HCT116 (cell line): ENCODE measurements at regions not wholly inside any gene's neighbourhood (a gene's known extent, or its start where the extent isn't known, plus 50 kb on each side); places are given as distances from the start of the nearest gene placed in this dataset.

Source experiments
- ATAC-seq: fragments of 200-7000 bp; cut with Tn5 transposase; 2 replicates; pipeline ENCODE4 v1.9.1; 2020; ENCODE audit warnings: mild to moderate bottlenecking, moderate library complexity
- BruUV-seq: library from RNA; stranded (reverse); fragments of 400-500 nt; replicated peaks from 2 replicates; lab custom pipeline; 2021; lab: Mats Ljungman, UMichigan
- CTCF ChIA-PET: fragments of 300-600 bp; sonication (Branson Sonifier 250); formaldehyde crosslinking; loops from one replicate; lab custom pipeline; 2021; ENCODE audit warnings: antibody characterized with exemption; lab: Charles Lee
- POLR2A ChIA-PET: fragments of 300-600, 350-600 bp; sonication (Branson Sonifier 250); formaldehyde crosslinking; loops from one replicate; lab custom pipeline; 2021; ENCODE audit warnings: antibody characterized with exemption; lab: Charles Lee
- RAD21 ChIA-PET, 2 experiments: fragments of 300-600 bp; sonication (Branson Sonifier 250); formaldehyde crosslinking; loops; one replicate each; lab custom pipeline; 2023; ENCODE audit warnings: low total read pairs in 2 of 2; ENCODE audit not compliant: uncharacterized antibody in 2 of 2, unreplicated experiment in 2 of 2, low non-redundant PET in 1 of 2; lab: Charles Lee
- DNase-seq: peaks from one replicate; pipeline ENCODE4 v3.0.0-alpha.2; 2010; ENCODE audit warnings: low read depth, low spot score
- H2AFZ ChIP-seq: fragments of 200-600 bp; shearing (Covaris generic), sonication (generic); 2 replicates; pipeline ENCODE4 v1.6.1; 2017; ENCODE audit warnings: low read depth, mixed run types, mixed read lengths, antibody characterized with exemption, low read length; ENCODE audit not compliant: poor library complexity, severe bottlenecking
- H3K27ac ChIP-seq: 2 replicates; pipeline ENCODE4 v1.5.1; 2012; ENCODE audit warnings: low read depth, low read length
- H3K27me3 ChIP-seq: fragments of 200-600 bp; sonication (generic); 2 replicates; pipeline ENCODE4 v1.6.1; 2016; ENCODE audit warnings: mixed run types, low read length, mixed read lengths; ENCODE audit not compliant: insufficient read depth
- H3K36me3 ChIP-seq, 2 experiments: fragments of 200-500 bp in 1 of 2; fragments of 200-600 bp in 1 of 2; sonication (Bioruptor generic) in 1 of 2; sonication (generic) in 1 of 2; 2 replicates each; pipeline versions ENCODE4 v1.5.1 to v1.6.1; 2014 to 2016; ENCODE audit warnings: low read length in 2 of 2, inconsistent platforms in 1 of 2, mixed read lengths in 1 of 2, mixed run types in 1 of 2; ENCODE audit not compliant: insufficient read depth in 2 of 2, control insufficient read depth in 1 of 2
- H3K4me1 ChIP-seq, 2 experiments: fragments of 200-600 bp in 1 of 2; sonication (generic) in 1 of 2; 2 replicates each; pipeline versions ENCODE4 v1.5.1 to v1.6.1; 2012 to 2017; ENCODE audit warnings: low read length in 2 of 2, inconsistent platforms in 1 of 2, mild to moderate bottlenecking in 1 of 2, mixed read lengths in 1 of 2, mixed run types in 1 of 2, moderate library complexity in 1 of 2; ENCODE audit not compliant: insufficient read depth in 2 of 2, control insufficient read depth in 1 of 2
- H3K4me2 ChIP-seq: fragments of 200-600 bp; sonication (generic); 2 replicates; pipeline ENCODE4 v1.6.1; 2017; ENCODE audit warnings: mixed run types, low read length, mixed read lengths
- H3K4me3 ChIP-seq, 2 experiments: fragments of 200-600 bp in 1 of 2; sonication (generic) in 1 of 2; replicated peaks in 1 of 2; 2 replicates each; pipeline ENCODE4 v1.5.1; 2011 to 2016; ENCODE audit warnings: low read length in 2 of 2, control low read depth in 1 of 2, low read depth in 1 of 2, mild to moderate bottlenecking in 1 of 2, mixed read lengths in 1 of 2, mixed run types in 1 of 2
- H3K79me2 ChIP-seq: fragments of 200-600 bp; sonication (generic); 2 replicates; pipeline ENCODE4 v1.6.1; 2017; ENCODE audit warnings: mild to moderate bottlenecking, mixed run types, low read length, moderate library complexity, mixed read lengths; ENCODE audit not compliant: insufficient read depth
- H3K9ac ChIP-seq: fragments of 200-600 bp; sonication (generic); 2 replicates; pipeline ENCODE4 v1.6.1; 2016; ENCODE audit warnings: low read length, mixed read lengths
- H3K9me2 ChIP-seq: fragments of 200-600 bp; sonication (generic), shearing (Covaris generic); 2 replicates; pipeline ENCODE4 v1.6.1; 2017; ENCODE audit warnings: mixed run types, mild to moderate bottlenecking, moderate library complexity; ENCODE audit not compliant: insufficient read depth
- H3K9me3 ChIP-seq, 2 experiments: fragments of 200-500 bp in 1 of 2; fragments of 200-600 bp in 1 of 2; sonication (Bioruptor generic) in 1 of 2; sonication (generic) in 1 of 2; 2 replicates each; pipeline ENCODE4 v1.6.1; 2014 to 2017; ENCODE audit warnings: low read length in 2 of 2, mixed read lengths in 2 of 2, inconsistent platforms in 1 of 2, low read depth in 1 of 2, mild to moderate bottlenecking in 1 of 2, mixed run types in 1 of 2, moderate library complexity in 1 of 2; ENCODE audit not compliant: control insufficient read depth in 1 of 2, insufficient read depth in 1 of 2
- H4K20me1 ChIP-seq: fragments of 200-600 bp; sonication (generic), shearing (Covaris generic); 2 replicates; pipeline ENCODE4 v1.6.1; 2017; ENCODE audit warnings: mixed run types, mild to moderate bottlenecking, moderate library complexity; ENCODE audit not compliant: insufficient read depth
- CBX3 ChIP-seq: IDR thresholded peaks from 2 replicates; pipeline ENCODE4 v1.6.1; 2012; ENCODE audit warnings: low read depth
- ELF1 ChIP-seq: IDR thresholded peaks from 2 replicates; pipeline ENCODE4 v1.6.1; 2012; ENCODE audit warnings: low read depth, borderline replicate concordance
- EZH2 ChIP-seq: fragments of 200-600 bp; sonication (generic); IDR thresholded peaks from 2 replicates; pipeline ENCODE4 v1.6.1; 2017; ENCODE audit warnings: antibody characterized with exemption, mixed run types
- EZH2phosphoT487 ChIP-seq: fragments of 200-600 bp; IDR thresholded peaks from 2 replicates; pipeline ENCODE4 v1.6.1; 2018; ENCODE audit warnings: antibody characterized with exemption, borderline replicate concordance
- POLR2A ChIP-seq: IDR thresholded peaks from 2 replicates; pipeline ENCODE4 v1.7.0; 2011; ENCODE audit warnings: borderline replicate concordance; ENCODE audit not compliant: insufficient read depth, insufficient read length; ENCODE audit errors: extremely low read depth
- REST ChIP-seq: IDR thresholded peaks from 2 replicates; pipeline ENCODE4 v1.6.1; 2012; ENCODE audit warnings: low read depth
- SP1 ChIP-seq: IDR thresholded peaks from 2 replicates; pipeline ENCODE4 v1.6.1; 2012; ENCODE audit warnings: low read depth
- SRF ChIP-seq: IDR thresholded peaks from 2 replicates; pipeline ENCODE4 v1.6.1; 2012; ENCODE audit warnings: low read depth
- ZNF274 ChIP-seq: fragments of 200-500 bp; sonication (Bioruptor generic); IDR thresholded peaks from 2 replicates; pipeline ENCODE4 v1.6.1; 2014; ENCODE audit warnings: mild to moderate bottlenecking, low read depth, low read length, inconsistent platforms
- intact Hi-C: fragments of 100-400 bp; cut with micrococcal nuclease; formaldehyde crosslinking; loops from 2 replicates; pipeline ENCODE4 v1.10.0; 2022

DNA sequence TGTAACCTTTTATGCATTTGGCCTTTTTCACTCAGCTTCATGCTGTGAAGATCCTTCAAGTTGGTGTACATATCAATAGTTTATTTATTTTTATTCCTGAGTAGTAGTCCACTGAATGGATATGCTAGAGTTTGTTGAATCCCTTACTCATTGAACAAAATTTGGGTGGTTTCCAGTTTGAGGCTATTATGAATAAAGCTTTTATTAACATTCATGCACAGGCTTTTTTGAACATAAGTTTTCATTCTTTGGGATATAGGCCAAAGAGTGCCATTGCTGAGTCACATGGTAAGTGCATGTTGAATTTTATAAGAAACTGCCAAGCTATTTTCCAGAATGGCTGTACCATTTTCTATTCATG, 59.5 kb upstream of the CAPRIN2 start:
- H3K27ac ChIP-seq: no peak overlapping the region
- no peak overlapping the region for H3K4me2 ChIP-seq
- H4K20me1 ChIP-seq: no peaks in the 10 kb centered on the region
- no peak for DNase-seq
- intact Hi-C loops: no loop called here
- no peaks in the 10 kb centered on the region for H3K36me3 ChIP-seq
- ChIA-PET CTCF (interaction anchor here (1.1 kb wide), 1 partner anchor 1294 kb away, joined by 3 read pairs; no protein-coding TSS in a partner anchor), RAD21 (no interaction called here)
- no peaks in the 10 kb centered on the region for H3K9me3 ChIP-seq
- TF ChIP-seq ZNF274 (no peak), POLR2A (no peak), ELF1 (no peak), EZH2 (no peak), REST (no peak), SP1 (no peak), SRF (no peak), EZH2phosphoT487 (no peak), CBX3 (no peak)
- TF ChIP-seq, all 23 proteins: peak for 0
- H3K9ac ChIP-seq: no peak overlapping the region
- no peaks in the 10 kb centered on the region for H3K79me2 ChIP-seq
- no peaks in the 10 kb centered on the region for H3K27me3 ChIP-seq
- ATAC-seq: no peak
- H3K4me1 ChIP-seq: no peaks in the 10 kb centered on the region
- no peak overlapping the region for H2AFZ ChIP-seq
- no peaks in the 10 kb centered on the region for H3K9me2 ChIP-seq
- POLR2A ChIA-PET: no interaction called here
- no TSS peak for BruUV-seq
- H3K4me3 ChIP-seq: no peak overlapping the region
